K562 (cell line): ENCODE measurements at regions not wholly inside any gene's neighbourhood (a gene's known extent, or its start where the extent isn't known, plus 50 kb on each side); places are given as distances from the start of the nearest gene placed in this dataset.

ENCODE experiments used
- ATAC-seq: fragments of 200-7000 bp; cut with Tn5 transposase; 3 replicates; pipeline ENCODE4 v1.9.1; 2020; ENCODE audit warnings: moderate library complexity
- BruUV-seq: library from RNA; stranded (reverse); fragments of 400-500 nt; replicated peaks from 2 replicates; lab custom pipeline; 2021; lab: Mats Ljungman, UMichigan
- CTCF ChIA-PET: fragments of 300-600 bp; formaldehyde crosslinking; extraction: SDS; loops from one replicate; lab custom pipeline; 2021; ENCODE audit warnings: low intra/inter-chr PET ratio; lab: Yijun Ruan, JAX
- POLR2A ChIA-PET: fragments of 300-600, 350-650 bp; sonication (Branson Sonifier 250); formaldehyde crosslinking; extraction: SDS; loops from one replicate; lab custom pipeline; 2021; ENCODE audit warnings: antibody characterized with exemption, inconsistent platforms; lab: Yijun Ruan, JAX
- DNase-seq, 4 experiments: peaks; one replicate each; pipeline versions ENCODE4 v3.0.0 to v3.0.0-alpha.2; 2011 to 2018; ENCODE audit warnings: low spot score in 3 of 4, mixed read lengths in 3 of 4; ENCODE audit errors: extremely low read depth in 1 of 4
- FAIRE-seq: peaks from 2 replicates; lab custom pipeline; 2011; peaks lifted over from hg19 to GRCh38; lab: Jason Lieb, UNC
- H2AFZ ChIP-seq: 2 replicates; pipeline ENCODE4 v1.6.0; 2011; ENCODE audit warnings: low read depth, low read length, control low read depth, inconsistent platforms
- H3K27ac ChIP-seq: fragments of 200-600 bp; 3 replicates; pipeline ENCODE4 v1.8.0; 2011; ENCODE audit warnings: low read depth, mild to moderate bottlenecking, control low read depth, inconsistent platforms, low read length, moderate library complexity, mixed read lengths; ENCODE audit errors: extremely low read depth
- H3K27me3 ChIP-seq, 2 experiments: fragments of 300-600 bp in 1 of 2; 2 replicates in 1 of 2; 3 replicates in 1 of 2; pipeline versions ENCODE4 v1.6.0 to v1.8.0; 2011; ENCODE audit warnings: inconsistent platforms in 2 of 2, low read length in 2 of 2, mild to moderate bottlenecking in 1 of 2, mixed read lengths in 1 of 2, moderate library complexity in 1 of 2; ENCODE audit not compliant: control insufficient read depth in 2 of 2, insufficient read depth in 2 of 2
- H3K36me3 ChIP-seq: fragments of 300-600 bp; 3 replicates; pipeline ENCODE4 v1.8.0; 2011; ENCODE audit warnings: mild to moderate bottlenecking, low read length, inconsistent platforms; ENCODE audit not compliant: control insufficient read depth, insufficient read depth
- H3K4me1 ChIP-seq, 2 experiments: fragments of 200-600 bp in 1 of 2; replicated peaks in 1 of 2; 2 replicates in 1 of 2; 3 replicates in 1 of 2; pipeline versions ENCODE4 v1.5.1 to v1.8.0; 2011; ENCODE audit warnings: inconsistent platforms in 2 of 2, low read length in 2 of 2, mild to moderate bottlenecking in 1 of 2, mixed read lengths in 1 of 2, moderate library complexity in 1 of 2; ENCODE audit not compliant: control insufficient read depth in 2 of 2, insufficient read depth in 2 of 2
- H3K4me2 ChIP-seq: 2 replicates; pipeline ENCODE4 v1.6.1; 2011; ENCODE audit warnings: low read length, control low read depth, inconsistent platforms, mixed read lengths; ENCODE audit not compliant: insufficient read depth
- H3K4me3 ChIP-seq: fragments of 200-600 bp; sonication (generic), shearing (Covaris generic); 2 replicates; pipeline ENCODE4 v1.5.1; 2016; ENCODE audit warnings: control low read depth, inconsistent platforms
- H3K79me2 ChIP-seq: fragments of 200-600 bp; 3 replicates; pipeline ENCODE4 v1.8.0; 2011; ENCODE audit warnings: low read length, inconsistent platforms; ENCODE audit not compliant: control insufficient read depth, insufficient read depth
- H3K9ac ChIP-seq, 2 experiments: 2 replicates each; pipeline versions ENCODE4 v1.6.0 to v1.6.1; 2011; ENCODE audit warnings: low read depth in 2 of 2, low read length in 2 of 2, control low read depth in 1 of 2, inconsistent platforms in 1 of 2, mild to moderate bottlenecking in 1 of 2, mixed read lengths in 1 of 2; ENCODE audit not compliant: insufficient read depth in 1 of 2
- H3K9me1 ChIP-seq: one replicate; pipeline ENCODE4 v1.6.0; 2011; ENCODE audit warnings: inconsistent platforms, mild to moderate bottlenecking, low read length, moderate library complexity; ENCODE audit not compliant: control insufficient read depth, insufficient read depth
- H3K9me3 ChIP-seq: replicated peaks from 2 replicates; pipeline ENCODE4 v1.5.1; 2011; ENCODE audit warnings: low read depth, low read length, inconsistent platforms; ENCODE audit not compliant: control insufficient read depth, insufficient read depth
- H4K20me1 ChIP-seq: replicated peaks from 2 replicates; pipeline ENCODE4 v1.6.1; 2011; ENCODE audit warnings: low read length, inconsistent platforms, mixed read lengths; ENCODE audit not compliant: control insufficient read depth, insufficient read depth
- CCAR2 ChIP-seq: fragments of 200-400 bp; formaldehyde crosslinking; IDR thresholded peaks from 2 replicates; pipeline ENCODE4 v1.6.1; 2017; ENCODE audit warnings: mild to moderate bottlenecking, low read depth, low read length
- CCNT2 ChIP-seq: IDR thresholded peaks from 2 replicates; pipeline ENCODE4 v1.6.1; 2011; ENCODE audit warnings: borderline replicate concordance, low read depth, mild to moderate bottlenecking, moderate library complexity, mixed read lengths, low read length; ENCODE audit not compliant: insufficient read length; ENCODE audit errors: extremely low read depth
- EGR1 ChIP-seq: fragments of 450-650 bp; conservative IDR thresholded peaks from 2 replicates; pipeline ENCODE4 v1.6.1; 2017; ENCODE audit warnings: mild to moderate bottlenecking
- GATAD2B ChIP-seq: fragments of 450-650 bp; IDR thresholded peaks from 2 replicates; pipeline ENCODE4 v1.6.1; 2017; ENCODE audit warnings: mild to moderate bottlenecking, borderline replicate concordance
- NR1H2 ChIP-seq: sonication (generic); formaldehyde crosslinking; IDR thresholded peaks from 2 replicates; pipeline ENCODE4 v1.4.0; 2020; ENCODE audit warnings: mild to moderate bottlenecking, missing genetic modification reagents
- TAL1 ChIP-seq: fragments of 450-650 bp; IDR thresholded peaks from 2 replicates; pipeline ENCODE4 v1.6.1; 2016; ENCODE audit warnings: mild to moderate bottlenecking
- TSHZ1 ChIP-seq: fragments of 250-450 bp; sonication (Bioruptor Pico); IDR thresholded peaks from 2 replicates; pipeline ENCODE4 v1.4.0; 2020; ENCODE audit warnings: mild to moderate bottlenecking, moderate library complexity
- YY1 ChIP-seq, 3 experiments: IDR thresholded peaks; 2 replicates each; pipeline ENCODE4 v1.6.1; 2011; ENCODE audit warnings: low read length in 2 of 3, mild to moderate bottlenecking in 2 of 3, moderate library complexity in 2 of 3, borderline replicate concordance in 1 of 3, control low read depth in 1 of 3, low read depth in 1 of 3; ENCODE audit not compliant: insufficient read depth in 3 of 3, insufficient replicate concordance in 2 of 3, control insufficient read depth in 1 of 3, insufficient read length in 1 of 3; ENCODE audit errors: extremely low read depth in 1 of 3
- ZNF23 ChIP-seq: fragments of 250-450 bp; sonication (Bioruptor Pico); IDR thresholded peaks from 2 replicates; pipeline ENCODE4 v1.4.0; 2020; ENCODE audit warnings: mild to moderate bottlenecking
- WGBS: fragments of 100-300 bp; shearing (Covaris generic); methylation state at CpG from one replicate; pipeline ENCODE4 v1.1.6; 2016; ENCODE audit warnings: low coverage, mixed read lengths; ENCODE audit not compliant: insufficient coverage; ENCODE audit errors: missing lambda C conversion rate; 5-methylcytosine and 5-hydroxymethylcytosine counted together
- in situ Hi-C: fragments of 300-500 bp; cut with MboI; formaldehyde crosslinking; loops from 4 replicates; pipeline ENCODE4 v1.15.0; 2018; ENCODE audit warnings: inconsistent platforms, mixed read lengths
- intact Hi-C: fragments of 100-400 bp; cut with micrococcal nuclease; formaldehyde crosslinking; loops from 2 replicates; pipeline ENCODE4 v1.14.2; 2022

- CTCF ChIA-PET = no interaction called here
- H2AFZ ChIP-seq = no peak overlapping the region
- H3K36me3 ChIP-seq = no peaks in the 10 kb centered on the region
- H3K9me1 ChIP-seq = no peaks in the 10 kb centered on the region
- H3K9ac ChIP-seq = no peak overlapping the region
- H3K27me3 ChIP-seq = no peaks in the 10 kb centered on the region
- 0% methylated on average over 4 of the region's 4 CpGs for WGBS
- in situ Hi-C loops (no loop called here), intact Hi-C loops (no loop called here)
- no TSS peak for BruUV-seq
- H3K4me3 ChIP-seq = no peak overlapping the region
- no peaks in the 10 kb centered on the region for H3K9me3 ChIP-seq
- POLR2A ChIA-PET = no interaction called here
- no peaks in the 10 kb centered on the region for H4K20me1 ChIP-seq
- no peaks in the 10 kb centered on the region for H3K4me1 ChIP-seq
- H3K4me2 ChIP-seq = no peak overlapping the region
- ATAC-seq = no peak
- H3K27ac ChIP-seq = no peak overlapping the region
- no peaks in the 10 kb centered on the region for H3K79me2 ChIP-seq
- DNase-seq = no peak
- no peak for FAIRE-seq
- TF ChIP-seq CCAR2 (no peak), ZNF23 (CRISPR knock-in tag) (no peak), CCNT2 (no peak), TSHZ1 (CRISPR knock-in tag) (no peak), GATAD2B (no peak), EGR1 (no peak), YY1 (IDR thresholded peaks at IDR 0.05; ENCODE audit: borderline replicate concordance in 1 of 3, control insufficient read depth in 1 of 3, extremely low read depth in 1 of 3, insufficient read depth in 3 of 3, insufficient read length in 1 of 3, insufficient replicate concordance in 2 of 3, low read depth in 1 of 3, low read length in 2 of 3) (no peak), NR1H2 (CRISPR knock-in tag) (no peak), TAL1 (no peak)
Observed at GRCh38 chr5:152315942-152316341, 89.1 kb downstream of the NMUR2 start.
